A549 (cell line): ENCODE measurements at regions not wholly inside any gene's neighbourhood (a gene's known extent, or its start where the extent isn't known, plus 50 kb on each side); places are given as distances from the start of the nearest gene placed in this dataset.

Experiments used
- ATAC-seq, 2 experiments: fragments of 200-7000 bp in 1 of 2; fragments of >200 bp in 1 of 2; cut with Nextera tagmentation in 1 of 2; cut with Tn5 transposase in 1 of 2; 3 replicates each; pipeline versions ENCODE4 v1.8.0 to v1.9.1; 2018 to 2020; ENCODE audit warnings: mild to moderate bottlenecking in 1 of 2, moderate library complexity in 1 of 2
- CTCF ChIA-PET: fragments of 300-600 bp; sonication (Branson Sonifier 250); formaldehyde crosslinking; extraction: SDS; loops from one replicate; lab custom pipeline; 2021; ENCODE audit warnings: antibody characterized with exemption, inconsistent platforms; lab: Yijun Ruan, JAX
- POLR2A ChIA-PET: fragments of 350-600 bp; formaldehyde crosslinking; extraction: SDS; loops from one replicate; lab custom pipeline; 2021; ENCODE audit warnings: antibody characterized with exemption, inconsistent platforms; lab: Yijun Ruan, JAX
- DNase-seq, 2 experiments: peaks; one replicate each; pipeline versions ENCODE4 v3.0.0 to v3.0.0-alpha.2; 2011 to 2016; ENCODE audit warnings: low read depth in 1 of 2, low spot score in 1 of 2
- FAIRE-seq: peaks from 2 replicates; lab custom pipeline; 2011; peaks lifted over from hg19 to GRCh38; lab: Jason Lieb, UNC
- H3K27ac ChIP-seq, 2 experiments: fragments of >200 bp; sonication (Bioruptor Twin); formaldehyde crosslinking; 3 replicates each; pipeline ENCODE4 v1.5.1; 2016 to 2017
- H3K4me1 ChIP-seq: fragments of >200 bp; sonication (Bioruptor Twin); formaldehyde crosslinking; 3 replicates; pipeline ENCODE4 v1.6.1; 2016
- H3K4me2 ChIP-seq: fragments of >200 bp; sonication (Bioruptor Twin); formaldehyde crosslinking; 3 replicates; pipeline ENCODE4 v1.6.1; 2016
- H3K4me3 ChIP-seq: fragments of >200 bp; sonication (Bioruptor Twin); formaldehyde crosslinking; 3 replicates; pipeline ENCODE4 v1.5.1; 2016
- H3K9me3 ChIP-seq: fragments of >200 bp; sonication (Bioruptor Twin); formaldehyde crosslinking; 3 replicates; pipeline ENCODE4 v1.6.1; 2016
- ATOH8 ChIP-seq: fragments of 250-450 bp; sonication (Bioruptor Pico); IDR thresholded peaks from 2 replicates; pipeline ENCODE4 v1.5.0; 2020; ENCODE audit warnings: low read depth, mild to moderate bottlenecking, moderate library complexity
- BCL3 ChIP-seq: fragments of >200 bp; sonication (Bioruptor Twin); formaldehyde crosslinking; IDR thresholded peaks from 3 replicates; pipeline ENCODE4 v1.6.1; 2016
- CBX2 ChIP-seq: fragments of 200-600 bp; sonication (generic); IDR thresholded peaks from 2 replicates; pipeline ENCODE4 v1.6.1; 2016; ENCODE audit warnings: low read depth, mild to moderate bottlenecking, borderline replicate concordance
- CBX8 ChIP-seq: fragments of 200-600 bp; sonication (generic); IDR thresholded peaks from 2 replicates; pipeline ENCODE4 v1.6.1; 2016
- CHD4 ChIP-seq: fragments of 200-600 bp; sonication (generic); IDR thresholded peaks from 2 replicates; pipeline ENCODE4 v1.6.1; 2016; ENCODE audit warnings: antibody characterized with exemption, mild to moderate bottlenecking, borderline replicate concordance
- EHMT2 ChIP-seq: fragments of 200-600 bp; sonication (generic); IDR thresholded peaks from 2 replicates; pipeline ENCODE4 v1.6.1; 2016; ENCODE audit warnings: antibody characterized with exemption, low read depth, mild to moderate bottlenecking, moderate library complexity
- EP300 ChIP-seq, 2 experiments: fragments of >200 bp; sonication (Bioruptor Twin); formaldehyde crosslinking; IDR thresholded peaks; 2 replicates in 1 of 2; 3 replicates in 1 of 2; pipeline ENCODE4 v1.6.1; 2016 to 2017
- FOSB ChIP-seq: fragments of 250-450 bp; sonication (Bioruptor Pico); IDR thresholded peaks from 2 replicates; pipeline ENCODE4 v1.5.0; 2020; ENCODE audit warnings: mild to moderate bottlenecking, moderate library complexity
- FOXS1 ChIP-seq: fragments of 250-450 bp; sonication (Bioruptor Pico); IDR thresholded peaks from 2 replicates; pipeline ENCODE4 v1.5.0; 2020; ENCODE audit warnings: mild to moderate bottlenecking, moderate library complexity
- HEYL ChIP-seq: fragments of 250-450 bp; sonication (Bioruptor Pico); IDR thresholded peaks from 2 replicates; pipeline ENCODE4 v1.8.0; 2021; ENCODE audit warnings: mild to moderate bottlenecking, moderate library complexity
- HOXA7 ChIP-seq: fragments of 250-450 bp; sonication (Bioruptor Pico); IDR thresholded peaks from 2 replicates; pipeline ENCODE4 v1.5.0; 2020; ENCODE audit warnings: mild to moderate bottlenecking, moderate library complexity
- JUNB ChIP-seq: fragments of >200 bp; sonication (Bioruptor Twin); formaldehyde crosslinking; IDR thresholded peaks from 2 replicates; pipeline ENCODE4 v1.6.1; 2016
- KDM5A ChIP-seq: fragments of 200-600 bp; sonication (generic); IDR thresholded peaks from 2 replicates; pipeline ENCODE4 v1.6.1; 2016; ENCODE audit warnings: antibody characterized with exemption, mild to moderate bottlenecking
- MAFK ChIP-seq: fragments of 450-650 bp; IDR thresholded peaks from 2 replicates; pipeline ENCODE4 v1.6.1; 2014; ENCODE audit not compliant: partially characterized antibody
- MAX ChIP-seq: IDR thresholded peaks from 2 replicates; pipeline ENCODE4 v1.6.1; 2012
- MAZ ChIP-seq: fragments of 150-350 bp; IDR thresholded peaks from 2 replicates; pipeline ENCODE4 v1.6.1; 2014; ENCODE audit warnings: antibody characterized with exemption, low read depth, low read length, borderline replicate concordance
- NPAS2 ChIP-seq: fragments of 250-450 bp; sonication (Bioruptor Pico); IDR thresholded peaks from 2 replicates; pipeline ENCODE4 v1.8.0; 2022; ENCODE audit warnings: mild to moderate bottlenecking, moderate library complexity, borderline replicate concordance
- NR3C1 ChIP-seq: fragments of >200 bp; sonication (Bioruptor Twin); formaldehyde crosslinking; IDR thresholded peaks from 3 replicates; pipeline ENCODE4 v1.6.1; 2017
- PHF8 ChIP-seq: fragments of 200-600 bp; sonication (generic); IDR thresholded peaks from 2 replicates; pipeline ENCODE4 v1.6.1; 2016; ENCODE audit warnings: low read depth, mild to moderate bottlenecking, antibody characterized with exemption, moderate library complexity, borderline replicate concordance
- POLR2AphosphoS2 ChIP-seq: conservative IDR thresholded peaks from 2 replicates; pipeline ENCODE4 v1.6.1; 2012; ENCODE audit warnings: low read length, improper control_type of control experiment, inconsistent platforms
- RAD21 ChIP-seq, 2 experiments: fragments of >200 bp in 1 of 2; sonication (Bioruptor Twin) in 1 of 2; formaldehyde crosslinking in 1 of 2; IDR thresholded peaks in 1 of 2; conservative IDR thresholded peaks in 1 of 2; 2 replicates in 1 of 2; 3 replicates in 1 of 2; pipeline ENCODE4 v1.6.1; 2012 to 2018; ENCODE audit warnings: inconsistent platforms in 1 of 2
- RCOR1 ChIP-seq: fragments of 150-350 bp; IDR thresholded peaks from 2 replicates; pipeline ENCODE4 v1.6.1; 2014; ENCODE audit warnings: antibody characterized with exemption, low read length, low read depth
- RFX5 ChIP-seq: fragments of 450-650 bp; IDR thresholded peaks from 2 replicates; pipeline ENCODE4 v1.7.1; 2014; ENCODE audit warnings: antibody characterized with exemption, mild to moderate bottlenecking, moderate library complexity
- TP53 ChIP-seq: fragments of 250-450 bp; sonication (Bioruptor Pico); IDR thresholded peaks from 2 replicates; pipeline ENCODE4 v1.5.0; 2021; ENCODE audit warnings: mild to moderate bottlenecking, moderate library complexity
- USF2 ChIP-seq: fragments of 450-650 bp; IDR thresholded peaks from 2 replicates; pipeline ENCODE4 v1.6.1; 2014; ENCODE audit warnings: antibody characterized with exemption
- ZFP36 ChIP-seq: fragments of 450-650 bp; IDR thresholded peaks from 2 replicates; pipeline ENCODE4 v1.6.1; 2014; ENCODE audit warnings: borderline replicate concordance; ENCODE audit not compliant: partially characterized antibody
- ZNF302 ChIP-seq: fragments of 250-450 bp; sonication (Bioruptor Pico); IDR thresholded peaks from 2 replicates; pipeline ENCODE4 v1.9.0; 2021; ENCODE audit warnings: inconsistent platforms, mild to moderate bottlenecking, moderate library complexity
- WGBS: methylation state at CpG from one replicate; pipeline ENCODE4 v1.1.6; 2017; ENCODE audit errors: missing lambda C conversion rate; 5-methylcytosine and 5-hydroxymethylcytosine counted together
- TF ChIP-seq, protein P1 (sequence below): fragments of 200-600 bp; sonication (generic); IDR thresholded peaks from 2 replicates; pipeline ENCODE4 v1.6.1; 2016; ENCODE audit warnings: antibody characterized with exemption, mild to moderate bottlenecking, moderate library complexity

DNA sequence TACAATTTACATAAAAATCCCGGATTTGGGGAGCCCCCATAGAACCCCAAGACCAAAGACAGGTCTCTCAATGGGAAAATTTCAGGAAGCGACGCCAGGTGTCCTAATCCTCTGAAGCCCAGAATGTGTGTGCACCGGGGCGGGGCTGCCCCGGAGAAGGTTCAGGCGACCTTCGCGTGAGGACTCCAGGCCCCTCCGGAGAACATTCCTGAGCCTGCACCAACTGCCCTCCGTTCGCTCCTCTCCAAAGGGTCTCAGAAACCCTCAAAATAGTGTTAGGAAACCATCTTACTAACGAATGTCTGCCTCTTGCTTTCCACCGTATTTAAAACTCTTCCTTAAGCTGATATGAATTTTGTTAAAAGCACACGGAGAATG, 78.5 kb upstream of the INSIG1 start:
- H3K4me1 ChIP-seq = peaks cover 4% of the 10 kb centered on the region
- TF ChIP-seq JUNB = no peak
- no peak for TF ChIP-seq RAD21 (conservative IDR thresholded peaks at IDR 0.05 in 1 of 2, IDR thresholded peaks at IDR 0.05 in 1 of 2)
- TF ChIP-seq USF2 = no peak
- TF ChIP-seq BCL3 = no peak
- TF ChIP-seq FOXS1 = no peak
- TF ChIP-seq HOXA7 = no peak
- no peak for TF ChIP-seq CBX8
- no peak for TF ChIP-seq MAX
- TF ChIP-seq MAFK = no peak
- no peak for TF ChIP-seq ATOH8
- no peak for TF ChIP-seq PHF8
- TF ChIP-seq CHD4 = no peak
- no peak for TF ChIP-seq NPAS2
- TF ChIP-seq KDM5A = no peak
- no peak for TF ChIP-seq POLR2AphosphoS2
- no peak for TF ChIP-seq MAZ
- no peak for TF ChIP-seq EP300 (IDR thresholded peaks at IDR 0.05)
- TF ChIP-seq ZFP36 = no peak
- TF ChIP-seq ZNF302 (CRISPR knock-in tag) = no peak
- no peak for TF ChIP-seq EHMT2
- TF ChIP-seq, all 56 proteins: peak for 0
- ChIA-PET CTCF (interaction anchor here (1.7 to 6.5 kb wide), 3 partner anchors 8 to 292 kb away, joined by 5 to 17 read pairs (median 6); no protein-coding TSS in a partner anchor), POLR2A (no interaction called here)
- FAIRE-seq (no peak), ATAC-seq (no peak), DNase-seq (no peak)
- Histone ChIP-seq H3K4me2 (no peak overlapping the region), H3K9me3 (no peaks in the 10 kb centered on the region), H3K4me3 (no peak overlapping the region), H3K27ac (no peak overlapping the region)
- WGBS = 81% methylated on average over 15 of the region's 15 CpGs

DNA sequence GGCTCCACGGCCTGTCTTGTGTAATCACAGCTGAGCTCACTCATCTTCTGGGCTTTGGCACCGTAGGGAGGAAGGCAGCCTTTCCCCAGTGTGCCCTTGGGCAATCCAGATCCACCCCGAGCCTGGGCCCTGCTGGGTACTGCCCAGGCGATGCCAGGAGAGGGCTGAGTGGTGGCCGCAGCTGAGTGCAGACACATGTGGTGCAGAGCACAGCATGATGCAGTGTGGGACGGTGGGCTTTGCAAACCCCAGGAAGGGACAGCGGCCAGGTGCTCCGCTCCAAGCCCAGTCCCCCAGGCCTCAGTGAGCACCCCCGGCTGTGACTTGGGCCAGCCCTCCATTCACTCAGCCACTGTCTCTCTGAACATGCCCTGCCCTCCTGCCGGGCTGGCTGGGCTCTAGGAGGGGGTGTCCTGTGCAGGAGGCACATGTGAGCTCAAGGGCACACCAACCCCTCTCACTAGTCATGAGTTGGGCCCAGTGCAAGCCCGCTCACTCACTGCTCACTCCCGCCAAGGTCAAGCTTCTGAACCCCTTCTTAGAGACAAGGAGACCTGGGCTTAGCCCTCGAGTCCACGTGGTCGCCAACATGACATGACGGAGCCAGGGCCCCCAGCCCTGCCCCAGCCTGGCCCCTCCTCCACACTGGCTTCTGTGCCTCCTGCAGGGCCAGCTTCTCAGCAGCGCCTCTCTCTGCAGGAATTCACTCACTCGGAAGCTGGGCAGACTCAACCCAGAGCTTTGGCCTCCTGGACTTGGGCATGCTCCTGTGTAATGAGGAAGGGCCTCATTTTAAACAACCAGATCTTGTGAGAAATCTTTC, 77.5 kb upstream of the INSIG1 start:
- FAIRE-seq (no peak), DNase-seq (no peak), ATAC-seq (peak; percentile 16 to 31; a peak in 1 of 6 replicates)
- no peaks in the 10 kb centered on the region for H3K9me3 ChIP-seq
- POLR2A ChIA-PET = no interaction called here
- H3K27ac ChIP-seq = no peak overlapping the region
- no peak overlapping the region for H3K4me3 ChIP-seq
- CTCF ChIA-PET = interaction anchor here (2.1 to 6.5 kb wide), 2 partner anchors 30 to 293 kb away, joined by 6 to 17 read pairs; no protein-coding TSS in a partner anchor
- H3K4me1 ChIP-seq = peaks cover 11% of the 10 kb centered on the region
- WGBS = 76% methylated on average over 12 of the region's 18 CpGs
- no peak overlapping the region for H3K4me2 ChIP-seq
- TF ChIP-seq CBX2 = no peak
- no peak for TF ChIP-seq FOSB (CRISPR knock-in tag)
- TF ChIP-seq PHF8 = no peak
- no peak for TF ChIP-seq TP53
- TF ChIP-seq, protein P1, sequence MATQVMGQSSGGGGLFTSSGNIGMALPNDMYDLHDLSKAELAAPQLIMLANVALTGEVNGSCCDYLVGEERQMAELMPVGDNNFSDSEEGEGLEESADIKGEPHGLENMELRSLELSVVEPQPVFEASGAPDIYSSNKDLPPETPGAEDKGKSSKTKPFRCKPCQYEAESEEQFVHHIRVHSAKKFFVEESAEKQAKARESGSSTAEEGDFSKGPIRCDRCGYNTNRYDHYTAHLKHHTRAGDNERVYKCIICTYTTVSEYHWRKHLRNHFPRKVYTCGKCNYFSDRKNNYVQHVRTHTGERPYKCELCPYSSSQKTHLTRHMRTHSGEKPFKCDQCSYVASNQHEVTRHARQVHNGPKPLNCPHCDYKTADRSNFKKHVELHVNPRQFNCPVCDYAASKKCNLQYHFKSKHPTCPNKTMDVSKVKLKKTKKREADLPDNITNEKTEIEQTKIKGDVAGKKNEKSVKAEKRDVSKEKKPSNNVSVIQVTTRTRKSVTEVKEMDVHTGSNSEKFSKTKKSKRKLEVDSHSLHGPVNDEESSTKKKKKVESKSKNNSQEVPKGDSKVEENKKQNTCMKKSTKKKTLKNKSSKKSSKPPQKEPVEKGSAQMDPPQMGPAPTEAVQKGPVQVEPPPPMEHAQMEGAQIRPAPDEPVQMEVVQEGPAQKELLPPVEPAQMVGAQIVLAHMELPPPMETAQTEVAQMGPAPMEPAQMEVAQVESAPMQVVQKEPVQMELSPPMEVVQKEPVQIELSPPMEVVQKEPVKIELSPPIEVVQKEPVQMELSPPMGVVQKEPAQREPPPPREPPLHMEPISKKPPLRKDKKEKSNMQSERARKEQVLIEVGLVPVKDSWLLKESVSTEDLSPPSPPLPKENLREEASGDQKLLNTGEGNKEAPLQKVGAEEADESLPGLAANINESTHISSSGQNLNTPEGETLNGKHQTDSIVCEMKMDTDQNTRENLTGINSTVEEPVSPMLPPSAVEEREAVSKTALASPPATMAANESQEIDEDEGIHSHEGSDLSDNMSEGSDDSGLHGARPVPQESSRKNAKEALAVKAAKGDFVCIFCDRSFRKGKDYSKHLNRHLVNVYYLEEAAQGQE = no peak
- no peak for TF ChIP-seq NPAS2
- TF ChIP-seq MAX = no peak
- no peak for TF ChIP-seq MAZ
- TF ChIP-seq NR3C1 = no peak
- TF ChIP-seq RCOR1 = no peak
- no peak for TF ChIP-seq HEYL (CRISPR knock-in tag)
- TF ChIP-seq FOXS1 = no peak
- TF ChIP-seq RFX5 = no peak
